GM18951 (cell line): ENCODE measurements at regions not wholly inside any gene's neighbourhood (a gene's known extent, or its start where the extent isn't known, plus 50 kb on each side); places are given as distances from the start of the nearest gene placed in this dataset.
"Not testable (repeated sequence)": the region's sequence is repeated elsewhere in the genome, so short reads cannot be mapped to it uniquely, and the experiment has no call there.

Experiments
- POLR2A ChIP-seq: IDR thresholded peaks from 4 replicates; pipeline ENCODE4 v1.6.1; 2011; ENCODE audit warnings: mild to moderate bottlenecking; ENCODE audit not compliant: insufficient read length, insufficient read depth; ENCODE audit errors: extremely low read depth
- in situ Hi-C: fragments of 300-500 bp; cut with MboI; formaldehyde crosslinking; loops from one replicate; pipeline ENCODE4 v1.12.0; 2022; ENCODE audit warnings: low sequenced_read_pairs, mixed read lengths, inconsistent platforms; ENCODE audit not compliant: unreplicated experiment

DNA sequence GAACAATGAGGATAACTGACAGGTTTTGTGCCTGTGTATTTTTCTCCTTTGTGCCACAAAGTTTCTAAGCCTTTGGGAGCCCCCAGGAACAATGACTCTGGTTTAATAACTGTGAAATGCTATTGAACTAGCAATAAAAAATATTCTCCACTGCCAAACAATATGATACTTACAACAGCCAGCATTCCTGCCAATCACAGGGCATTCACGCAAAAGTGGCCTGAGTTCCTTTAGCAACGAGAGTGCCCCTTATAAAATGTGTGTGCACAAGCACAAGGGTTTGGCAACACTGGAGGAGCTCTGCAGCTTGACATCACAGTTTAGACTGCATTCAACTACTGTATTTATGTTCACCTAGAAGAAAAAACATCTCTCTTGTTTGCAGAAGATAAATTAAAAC lies 412.9 kb upstream of the NFE2L3 start:
- in situ Hi-C loops = no loop called here
- no peak for TF ChIP-seq POLR2A

DNA sequence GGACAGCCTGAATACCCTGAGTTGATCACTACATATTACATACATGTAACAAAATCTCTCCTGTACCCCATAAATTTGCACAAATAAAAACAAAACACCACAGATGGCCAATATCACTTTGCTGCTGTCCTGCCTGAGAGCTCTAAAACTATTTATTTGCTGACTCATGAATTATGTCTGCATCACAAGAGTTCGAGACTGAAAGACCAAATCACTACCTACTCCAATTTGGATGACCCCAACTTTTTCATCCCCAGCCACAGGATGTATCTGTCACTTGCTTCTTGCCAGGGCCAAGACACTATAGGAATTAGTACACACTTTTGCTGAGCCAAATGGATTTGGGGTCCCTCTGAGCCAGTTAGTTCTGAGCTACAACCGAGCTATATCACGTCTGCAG lies 409.7 kb upstream of the NFE2L3 start:
- no peak for TF ChIP-seq POLR2A
- in situ Hi-C loops = no loop called here

GRCh38 chr7:25743670-25744451 lies 408.1 kb upstream of the NFE2L3 start:
- in situ Hi-C loops = not testable (repeated sequence)

DNA sequence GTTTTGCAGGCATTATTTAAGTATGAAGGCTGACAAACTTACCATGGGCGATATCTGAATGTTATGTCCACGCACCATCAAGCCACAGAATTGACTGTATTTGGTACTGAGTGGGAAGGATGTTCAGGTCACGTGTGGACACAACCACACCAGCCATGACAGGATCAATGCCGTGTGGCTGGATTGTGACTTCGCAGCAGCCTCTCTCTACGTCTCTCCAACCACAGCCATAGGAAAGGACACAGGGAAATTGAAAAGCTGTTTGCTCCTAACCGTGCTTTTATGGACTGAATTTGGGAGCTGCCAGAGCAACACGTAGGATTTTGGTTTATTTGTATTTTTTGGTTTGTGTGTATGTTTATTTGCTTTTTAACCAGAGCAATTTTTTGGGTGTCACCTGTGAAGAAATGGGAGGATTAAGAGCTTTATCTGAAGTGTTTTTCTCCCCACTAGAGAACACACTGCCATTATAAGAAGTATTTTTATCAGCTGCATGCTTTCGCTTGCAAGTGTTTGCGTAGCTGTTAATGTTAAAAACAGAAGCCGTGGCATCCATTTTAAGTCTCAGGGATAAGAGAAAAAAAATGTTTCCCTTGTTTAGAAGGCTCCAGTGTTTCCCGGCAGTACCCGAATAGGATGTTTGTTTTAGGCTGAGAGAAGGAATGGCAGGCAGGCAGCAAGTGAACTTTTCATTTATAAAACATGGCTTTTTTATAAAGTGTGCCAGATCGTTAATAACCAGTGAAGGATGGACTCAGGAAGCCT lies 401.1 kb upstream of the NFE2L3 start:
- no peak for TF ChIP-seq POLR2A
- in situ Hi-C loops = no loop called here

DNA sequence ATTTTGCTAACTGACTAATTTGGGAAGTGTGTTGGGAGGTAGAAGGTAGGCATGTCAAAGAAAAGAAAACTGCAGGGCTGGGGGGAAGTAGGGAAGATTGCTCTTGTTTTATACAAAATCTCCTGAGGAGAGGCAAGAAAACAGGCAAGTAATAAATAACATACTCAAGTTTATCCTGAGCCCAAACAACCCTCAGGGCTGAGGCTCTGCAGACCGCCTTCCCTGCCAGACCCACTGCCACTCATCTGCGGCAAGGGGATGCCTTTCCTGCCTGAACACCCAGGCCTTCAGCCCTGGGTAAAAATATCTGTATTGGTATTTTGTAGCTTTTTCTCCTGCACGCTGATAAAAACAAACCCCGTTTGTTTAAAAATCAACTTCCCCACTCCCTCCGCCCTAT lies 399.8 kb upstream of the NFE2L3 start:
- in situ Hi-C loops = no loop called here
- TF ChIP-seq POLR2A = no peak

- in situ Hi-C loops = no loop called here
- no peak for TF ChIP-seq POLR2A
These were observed 398.8 kb upstream of the NFE2L3 start for GRCh38 chr7:25752967-25753791.

DNA sequence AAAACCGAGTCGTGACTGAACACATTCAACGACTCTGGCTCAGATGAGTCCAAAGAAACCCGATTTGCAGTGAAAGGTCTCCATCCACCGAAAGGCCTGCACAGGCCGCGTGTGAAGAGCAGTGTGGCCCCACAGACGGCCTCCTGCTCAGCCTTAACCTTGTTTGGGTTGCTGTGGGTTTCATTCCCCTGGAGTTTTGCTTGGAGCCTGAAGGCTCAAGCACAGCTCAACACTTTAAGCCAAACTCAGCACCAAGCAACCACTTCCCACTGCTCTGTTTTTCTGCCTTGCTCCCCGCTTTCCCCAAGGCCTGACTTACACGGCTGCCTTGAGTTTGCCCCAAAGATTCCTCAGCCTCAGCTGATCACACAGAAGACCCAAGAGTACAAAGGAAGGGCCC lies 398.2 kb upstream of the NFE2L3 start:
- in situ Hi-C loops = no loop called here
- TF ChIP-seq POLR2A = no peak

DNA sequence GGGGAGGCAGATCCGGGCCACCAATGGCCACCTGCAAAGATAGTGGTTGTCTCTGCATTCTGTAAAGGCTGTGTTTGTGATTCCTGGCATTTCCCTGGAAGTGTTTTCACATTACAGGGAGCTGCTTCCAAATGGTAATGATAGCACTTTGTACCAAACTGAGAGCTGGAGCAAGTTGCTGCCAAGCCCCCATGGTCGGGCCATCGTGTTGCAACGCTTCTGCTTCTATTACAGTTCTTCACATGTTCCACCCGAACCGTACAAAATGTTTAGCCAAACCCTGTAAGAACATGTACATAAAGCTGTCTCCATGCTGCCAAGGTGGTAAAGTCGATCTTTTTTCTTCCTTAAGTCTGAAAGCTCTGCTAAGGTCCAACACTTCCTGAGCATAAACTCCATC lies 397.7 kb upstream of the NFE2L3 start:
- in situ Hi-C loops = no loop called here
- no peak for TF ChIP-seq POLR2A

DNA sequence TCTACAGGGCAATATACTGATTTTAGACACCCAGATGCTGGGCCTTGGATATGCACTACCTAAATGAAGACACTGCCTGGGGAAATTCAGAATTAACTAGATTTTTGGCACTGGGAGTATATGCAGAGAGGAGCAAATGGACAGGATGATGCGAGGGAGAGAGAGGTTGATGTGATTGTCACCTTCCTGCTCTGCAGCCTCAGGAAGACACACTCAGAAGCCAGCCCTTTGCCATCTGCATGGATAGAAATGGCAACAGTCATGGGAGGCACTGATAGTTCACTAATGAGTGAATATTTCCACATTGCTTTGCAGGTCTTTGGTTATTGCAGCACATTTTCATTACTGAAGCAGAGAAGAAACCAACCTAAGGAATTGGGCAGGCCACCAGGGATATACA lies 397.2 kb upstream of the NFE2L3 start:
- in situ Hi-C loops = no loop called here
- no peak for TF ChIP-seq POLR2A

DNA sequence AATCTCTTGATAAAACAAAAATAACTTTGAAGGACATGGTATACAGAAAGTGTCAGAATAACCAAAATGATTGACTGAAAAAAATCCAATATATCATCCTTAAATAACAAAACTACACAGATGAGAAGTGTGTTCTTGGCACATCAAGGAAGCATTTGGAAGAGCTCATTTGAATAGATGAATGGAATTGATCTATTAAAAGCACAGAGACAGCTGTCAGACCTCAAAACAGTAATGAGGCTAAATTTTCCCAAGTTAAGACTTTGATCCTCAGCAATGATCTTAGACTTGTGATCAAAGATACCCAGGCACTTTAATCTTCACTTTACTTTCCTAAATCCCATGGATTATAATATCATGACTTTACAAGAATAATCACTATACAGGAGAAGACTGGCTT lies 395.4 kb upstream of the NFE2L3 start:
- no peak for TF ChIP-seq POLR2A
- in situ Hi-C loops = no loop called here

- no peak for TF ChIP-seq POLR2A
- in situ Hi-C loops = no loop called here
These were observed 393.4 kb upstream of the NFE2L3 start for GRCh38 chr7:25758559-25758958.

- in situ Hi-C loops = no loop called here
- no peak for TF ChIP-seq POLR2A
These were observed 392.7 kb upstream of the NFE2L3 start for GRCh38 chr7:25759286-25759685.

GRCh38 chr7:25759748-25760147 lies 392.2 kb upstream of the NFE2L3 start:
- no peak for TF ChIP-seq POLR2A
- in situ Hi-C loops = no loop called here
